Mononuclear cell (primary cell): ENCODE measurements at regions not wholly inside any gene's neighbourhood (a gene's known extent, or its start where the extent isn't known, plus 50 kb on each side); places are given as distances from the start of the nearest gene placed in this dataset.
"Not testable (repeated sequence)": the region's sequence is repeated elsewhere in the genome, so short reads cannot be mapped to it uniquely, and the experiment has no call there.

Source experiments
- H3K27me3 ChIP-seq: 2 replicates; pipeline ENCODE4 v1.6.0; 2011; ENCODE audit warnings: low read length, control low read depth; ENCODE audit not compliant: insufficient read depth
- H3K4me1 ChIP-seq: 2 replicates; pipeline ENCODE4 v1.5.1; 2011; ENCODE audit warnings: mild to moderate bottlenecking, low read length, control low read depth; ENCODE audit not compliant: insufficient read depth
- H3K4me3 ChIP-seq: 2 replicates; pipeline ENCODE4 v1.5.1; 2011; ENCODE audit warnings: mild to moderate bottlenecking, low read length, moderate library complexity
- H3K9me3 ChIP-seq: 2 replicates; pipeline ENCODE4 v1.5.1; 2011; ENCODE audit warnings: low read depth, mild to moderate bottlenecking, control low read depth, low read length

DNA sequence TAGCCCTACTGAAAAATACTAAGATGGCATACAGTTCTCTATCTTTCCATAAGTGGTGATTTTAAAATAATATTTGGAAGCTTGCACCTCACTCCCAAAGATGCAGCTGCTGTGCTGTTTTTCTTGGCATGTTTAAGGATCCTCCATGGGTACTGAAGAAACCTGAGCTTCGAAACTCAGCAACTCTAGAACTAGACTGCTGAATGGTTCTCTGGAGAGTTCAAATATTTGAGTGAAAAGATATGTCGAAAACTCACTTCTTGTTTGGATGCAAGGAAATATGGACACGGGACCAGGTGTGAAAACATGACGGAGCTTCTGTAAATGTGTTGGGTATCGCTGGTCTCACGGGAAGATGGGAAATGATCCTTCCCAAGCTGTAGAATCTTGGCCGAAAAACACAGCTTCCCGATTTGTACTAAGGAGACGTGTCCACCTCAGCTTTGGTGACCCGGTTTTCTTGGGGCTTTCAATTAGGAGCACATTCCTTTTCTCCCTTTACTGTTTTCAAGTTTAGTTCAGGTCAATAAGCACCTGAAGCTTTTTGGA is 543.8 kb upstream of the NRP1 start:
- H3K9me3 ChIP-seq = no peaks in the 10 kb centered on the region
- no peak overlapping the region for H3K4me3 ChIP-seq
- no peaks in the 10 kb centered on the region for H3K27me3 ChIP-seq
- peaks cover 6% of the 10 kb centered on the region for H3K4me1 ChIP-seq

GRCh38 chr10:33876584-33877400 is 542.3 kb upstream of the NRP1 start:
- peaks cover 6% of the 10 kb centered on the region for H3K4me1 ChIP-seq
- H3K9me3 ChIP-seq = no peaks in the 10 kb centered on the region
- no peaks in the 10 kb centered on the region for H3K27me3 ChIP-seq
- H3K4me3 ChIP-seq = no peak overlapping the region

DNA sequence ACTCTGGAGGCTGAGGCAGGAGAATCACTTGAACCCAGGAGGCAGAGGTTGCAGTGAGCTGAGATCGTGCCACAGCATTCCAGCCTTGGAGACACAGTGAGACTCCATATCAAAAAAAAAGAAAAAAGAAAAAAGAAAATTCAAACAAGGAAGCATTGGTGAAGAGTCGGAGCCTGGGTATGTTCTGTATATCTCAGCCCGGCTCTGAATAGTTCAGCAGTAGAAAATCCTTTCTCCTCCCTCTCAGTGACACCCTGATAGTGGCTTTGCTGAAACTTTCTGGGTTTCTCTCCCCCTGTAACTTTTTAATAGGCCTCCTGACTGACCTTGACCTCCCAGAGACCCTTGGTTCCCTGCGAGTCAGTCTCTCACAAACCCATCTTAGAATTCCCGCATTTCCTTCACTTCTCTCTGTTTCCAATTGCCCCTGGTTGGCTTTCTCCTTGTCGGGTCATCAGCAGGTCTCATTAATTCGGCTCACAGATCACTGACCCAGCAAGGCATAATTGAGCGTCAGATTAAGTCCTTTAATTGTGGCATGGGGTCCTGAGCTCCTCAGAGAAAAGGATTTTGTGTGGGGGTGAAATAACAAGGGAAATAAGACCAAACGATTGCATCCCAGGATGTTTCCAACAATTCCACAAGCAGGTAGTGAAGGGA is 541.6 kb upstream of the NRP1 start:
- H3K9me3 ChIP-seq = no peaks in the 10 kb centered on the region
- peaks cover 6% of the 10 kb centered on the region for H3K4me1 ChIP-seq
- no peak overlapping the region for H3K4me3 ChIP-seq
- H3K27me3 ChIP-seq = no peaks in the 10 kb centered on the region

DNA sequence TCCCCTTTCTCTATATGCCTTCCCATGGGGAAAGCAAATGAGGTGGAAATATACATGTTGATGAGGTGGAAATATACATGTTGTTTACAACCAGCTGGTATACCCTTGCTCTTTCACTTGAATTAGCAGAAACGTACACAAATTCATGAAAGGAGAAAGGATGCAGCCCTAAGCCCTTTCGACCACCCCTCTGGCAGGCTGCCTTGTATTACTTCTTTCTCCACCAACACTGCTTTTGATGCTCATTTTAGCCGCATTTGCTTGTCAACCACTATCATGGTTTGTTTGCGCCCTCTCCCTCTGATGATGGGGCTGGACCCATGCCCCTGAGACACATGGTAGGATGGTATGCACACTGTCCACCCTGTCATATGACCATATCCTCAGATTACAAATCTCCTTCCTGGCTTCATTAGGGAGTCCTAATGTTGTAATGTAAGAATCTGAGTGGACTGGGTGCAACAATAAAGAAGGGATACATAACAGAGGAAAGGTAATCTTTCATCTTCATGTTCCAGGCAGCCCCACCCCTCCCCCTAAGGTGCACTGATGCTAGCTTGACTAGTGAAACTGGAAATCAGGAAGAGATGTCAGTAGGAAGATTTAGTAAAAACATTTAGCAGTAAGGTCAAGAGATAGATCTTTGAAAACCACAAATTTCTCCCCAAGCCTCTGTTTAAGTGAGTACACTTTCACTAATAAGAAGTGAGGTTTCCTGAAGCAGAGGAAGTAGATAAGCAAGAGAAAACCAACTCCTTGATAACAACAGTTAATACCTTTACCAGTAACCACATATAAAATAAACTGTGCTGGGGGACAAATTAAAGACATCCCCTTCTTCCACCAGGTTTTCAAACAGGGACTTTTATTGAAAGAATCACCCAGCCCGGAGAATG is 536.8 kb upstream of the NRP1 start:
- H3K4me1 ChIP-seq = no peaks in the 10 kb centered on the region
- no peaks in the 10 kb centered on the region for H3K9me3 ChIP-seq
- peaks cover 11% of the 10 kb centered on the region for H3K27me3 ChIP-seq
- no peak overlapping the region for H3K4me3 ChIP-seq

GRCh38 chr10:33869481-33869880 is 535.0 kb upstream of the NRP1 start:
- H3K4me1 ChIP-seq = no peaks in the 10 kb centered on the region
- no peaks in the 10 kb centered on the region for H3K9me3 ChIP-seq
- H3K4me3 ChIP-seq = no peak overlapping the region
- peaks cover 11% of the 10 kb centered on the region for H3K27me3 ChIP-seq

- H3K27me3 ChIP-seq = peaks cover 11% of the 10 kb centered on the region
- no peaks in the 10 kb centered on the region for H3K9me3 ChIP-seq
Measured at GRCh38 chr10:33869028-33869427, 534.6 kb upstream of the NRP1 start.

GRCh38 chr10:33867199-33867789 is 532.8 kb upstream of the NRP1 start:
- H3K27me3 ChIP-seq = peaks cover 11% of the 10 kb centered on the region
- not testable (repeated sequence) for H3K9me3 ChIP-seq, H3K4me3 ChIP-seq, H3K4me1 ChIP-seq

More at GRCh38 chr10:33869028-33869427, 534.6 kb upstream of the NRP1 start:
- Histone ChIP-seq H3K4me1 (no peaks in the 10 kb centered on the region), H3K4me3 (no peak overlapping the region)

GRCh38 chr10:33863352-33863751 is 528.9 kb upstream of the NRP1 start:
- H3K4me3 ChIP-seq = no peak overlapping the region
- H3K27me3 ChIP-seq = peaks cover 4% of the 10 kb centered on the region
- H3K4me1 ChIP-seq = no peaks in the 10 kb centered on the region
- H3K9me3 ChIP-seq = no peaks in the 10 kb centered on the region

DNA sequence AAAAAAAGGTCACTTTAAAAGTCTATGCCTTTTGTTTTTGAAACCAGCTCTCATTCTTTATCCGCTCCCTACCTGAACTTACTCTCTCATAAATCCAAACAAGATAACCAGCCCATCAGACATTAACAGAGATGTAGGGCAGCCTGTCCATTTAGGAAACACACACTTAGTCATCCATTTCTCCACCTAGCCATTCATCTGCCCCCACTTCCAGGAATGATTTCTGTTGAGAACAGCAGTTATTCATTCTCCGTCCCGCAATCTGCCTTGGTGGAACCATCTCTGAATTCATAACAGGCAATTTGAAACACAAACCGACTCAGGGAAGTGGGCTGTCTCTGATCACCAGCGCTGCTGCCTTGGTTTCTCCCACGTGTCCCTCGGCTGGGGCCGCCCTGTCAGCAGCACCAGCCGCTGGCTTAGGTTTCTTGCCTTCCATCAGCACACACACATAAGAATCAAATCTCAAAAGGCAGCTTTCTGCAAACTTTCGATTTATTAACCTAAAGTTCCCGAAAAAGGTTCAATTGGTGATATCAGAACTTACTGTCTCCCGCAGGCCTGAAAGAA is 528.2 kb upstream of the NRP1 start:
- no peaks in the 10 kb centered on the region for H3K9me3 ChIP-seq
- no peaks in the 10 kb centered on the region for H3K4me1 ChIP-seq
- H3K27me3 ChIP-seq = no peaks in the 10 kb centered on the region
- H3K4me3 ChIP-seq = no peak overlapping the region

- Histone ChIP-seq H3K9me3 (no peaks in the 10 kb centered on the region), H3K4me1 (no peaks in the 10 kb centered on the region), H3K27me3 (no peaks in the 10 kb centered on the region), H3K4me3 (no peak overlapping the region)
Measured at GRCh38 chr10:33861833-33862232, 527.4 kb upstream of the NRP1 start.

GRCh38 chr10:33861016-33861704 is 526.7 kb upstream of the NRP1 start:
- no peaks in the 10 kb centered on the region for H3K4me1 ChIP-seq
- no peak overlapping the region for H3K4me3 ChIP-seq
- no peaks in the 10 kb centered on the region for H3K9me3 ChIP-seq
- no peaks in the 10 kb centered on the region for H3K27me3 ChIP-seq

DNA sequence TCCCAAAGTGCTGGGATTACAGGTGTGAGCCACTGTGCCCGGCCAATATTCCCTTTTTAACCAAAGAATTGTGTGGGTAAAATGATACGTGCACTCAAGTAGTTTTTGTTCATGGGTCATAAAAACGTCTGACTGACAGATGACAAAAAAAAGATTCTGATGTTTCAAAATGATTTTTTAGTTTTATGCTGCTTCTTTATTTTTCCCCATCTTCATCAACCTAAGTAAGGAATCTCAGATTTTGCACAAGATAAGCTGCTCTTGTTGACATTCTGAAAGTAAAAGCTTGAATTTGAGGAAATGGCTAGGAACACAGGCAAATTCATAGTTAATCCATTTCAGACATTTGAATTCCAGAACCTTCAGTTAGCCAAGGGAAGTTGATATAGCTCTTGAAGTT is 526.1 kb upstream of the NRP1 start:
- Histone ChIP-seq H3K4me1 (no peaks in the 10 kb centered on the region), H3K4me3 (no peak overlapping the region), H3K9me3 (no peaks in the 10 kb centered on the region), H3K27me3 (no peaks in the 10 kb centered on the region)

GRCh38 chr10:33859319-33860022 is 525.0 kb upstream of the NRP1 start:
- Histone ChIP-seq H3K27me3 (no peaks in the 10 kb centered on the region), H3K4me1 (no peaks in the 10 kb centered on the region), H3K4me3 (no peak overlapping the region), H3K9me3 (no peaks in the 10 kb centered on the region)
